Sigmoid colon (tissue), 6 donors: ENCODE measurements at regions not wholly inside any gene's neighbourhood (a gene's known extent, or its start where the extent isn't known, plus 50 kb on each side); places are given as distances from the start of the nearest gene placed in this dataset.

ENCODE experiments used
- DNase-seq: peaks from one replicate; pipeline ENCODE4 v3.0.0-alpha.2; 2019
- H3K27ac ChIP-seq, 4 donors: fragments of 200-600 bp; sonication (generic); one replicate each; pipeline ENCODE4 v1.5.1; 2016 to 2019; ENCODE audit warnings: mild to moderate bottlenecking in 1 of 4
- H3K27me3 ChIP-seq, 3 donors: fragments of 200-600 bp; sonication (generic); one replicate each; pipeline ENCODE4 v1.5.1; 2019; ENCODE audit warnings: mild to moderate bottlenecking in 1 of 3
- H3K36me3 ChIP-seq, 4 donors: fragments of 200-600 bp; sonication (generic); one replicate each; pipeline ENCODE4 v1.5.1; 2016 to 2019
- H3K4me1 ChIP-seq, 4 donors: fragments of 200-600 bp; sonication (generic); one replicate each; pipeline ENCODE4 v1.5.1; 2017 to 2019
- H3K4me3 ChIP-seq, 4 donors: fragments of 200-600 bp; sonication (generic); one replicate each; pipeline ENCODE4 v1.5.1; 2017 to 2019; ENCODE audit warnings: mild to moderate bottlenecking in 2 of 4, moderate library complexity in 1 of 4
- H3K9me3 ChIP-seq, 4 donors: fragments of 200-600 bp in 3 of 4; sonication (generic) in 3 of 4; one replicate each; pipeline versions ENCODE4 v1.5.1 to v1.6.1; 2013 to 2019
- CTCF ChIP-seq, 4 experiments: fragments of 450-650 bp in 3 of 4; fragments of 200-600 bp in 1 of 4; IDR thresholded peaks; one replicate each; pipeline ENCODE4 v1.5.1; 2016 to 2019; ENCODE audit warnings: antibody characterized with exemption in 4 of 4, mild to moderate bottlenecking in 3 of 4, moderate library complexity in 2 of 4
- EP300 ChIP-seq, 4 donors: sonication (generic); formaldehyde crosslinking; IDR thresholded peaks; one replicate each; pipeline ENCODE4 v1.6.1; 2017; ENCODE audit warnings: antibody characterized with exemption in 4 of 4
- POLR2A ChIP-seq, 2 donors: fragments of 450-650 bp; IDR thresholded peaks; one replicate each; pipeline ENCODE4 v1.6.1; 2016; ENCODE audit warnings: antibody characterized with exemption in 2 of 2, mild to moderate bottlenecking in 2 of 2, moderate library complexity in 2 of 2
- POLR2AphosphoS5 ChIP-seq, 4 donors: sonication (generic); formaldehyde crosslinking; IDR thresholded peaks; one replicate each; pipeline ENCODE4 v1.6.1; 2017; ENCODE audit warnings: antibody characterized with exemption in 4 of 4
- WGBS, 2 donors: extraction: QIAGEN DNeasy Blood & Tissue Kit; methylation state at CpG; one replicate each; pipeline ENCODE4 v1.1.7; 2013; 5-methylcytosine and 5-hydroxymethylcytosine counted together
- intact Hi-C: fragments of 100-400 bp; cut with DNase I; formaldehyde crosslinking; loops from one replicate; pipeline ENCODE4 v1.15.1; 2023
- donor health status: healthy with polysubstance abuse.
- donor health status: healthy.

GRCh38 chr13:24076636-24077035, 83.9 kb upstream of the SPATA13 start:
- DNase-seq = no peak
- H3K36me3 ChIP-seq = no peaks in the 10 kb centered on the region
- no peak overlapping the region for H3K4me3 ChIP-seq
- TF ChIP-seq EP300 (IDR thresholded peaks at IDR 0.05) (no peak), CTCF (IDR thresholded peaks at IDR 0.05) (no peak), POLR2AphosphoS5 (IDR thresholded peaks at IDR 0.05) (no peak), POLR2A (IDR thresholded peaks at IDR 0.05) (no peak)
- peaks cover 0 to 31% (median 12%) of the 10 kb centered on the region in 4 donors for H3K4me1 ChIP-seq
- H3K27ac ChIP-seq = no peak overlapping the region
- no peaks in the 10 kb centered on the region for H3K27me3 ChIP-seq
- H3K9me3 ChIP-seq = no peaks in the 10 kb centered on the region
- 45 to 73% methylated on average over 8 of the region's 8 CpGs for WGBS, 2 donors
- intact Hi-C loops = no loop called here

DNA sequence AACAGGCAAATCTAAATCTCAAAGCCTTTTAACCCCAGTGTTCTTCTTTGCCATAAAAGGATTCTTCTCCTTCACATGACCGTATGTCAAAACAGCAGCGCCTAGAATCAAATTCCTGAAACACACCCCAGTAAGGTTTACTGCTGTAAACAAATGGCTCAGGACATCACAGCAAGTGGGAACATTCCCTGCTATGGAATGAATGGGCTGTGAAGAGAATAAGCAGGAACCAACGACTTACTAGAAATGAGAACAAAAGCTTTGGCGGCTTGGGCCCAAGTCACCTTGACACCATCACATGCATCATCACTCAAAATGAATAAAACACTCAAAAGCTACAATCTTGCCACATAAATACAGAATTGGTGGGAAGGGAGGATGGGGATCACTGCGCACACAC, 80.4 kb upstream of the SPATA13 start:
- intact Hi-C loops = no loop called here
- TF ChIP-seq EP300 (IDR thresholded peaks at IDR 0.05) = peak in 1 of 4 donors; percentile 52
- no peak for TF ChIP-seq POLR2A (IDR thresholded peaks at IDR 0.05)
- TF ChIP-seq POLR2AphosphoS5 (IDR thresholded peaks at IDR 0.05) = peak in 3 of 4 donors; percentile 47 to 51 (median 47)
- Histone ChIP-seq H3K36me3 (no peaks in the 10 kb centered on the region), H3K9me3 (no peaks in the 10 kb centered on the region), H3K4me1 (peaks cover 0 to 21% (median 12%) of the 10 kb centered on the region in 4 donors), H3K27me3 (no peaks in the 10 kb centered on the region), H3K4me3 (no peak overlapping the region), H3K27ac (peak overlapping the region in 2 of 4 donors; percentile 28 to 52)
- 78 to 80% methylated on average over 5 of the region's 5 CpGs for WGBS, 2 donors
- DNase-seq = no peak

GRCh38 chr13:24081387-24081786, 79.1 kb upstream of the SPATA13 start:
- no peak for DNase-seq
- no peaks in the 10 kb centered on the region for H3K27me3 ChIP-seq
- 79 to 89% methylated on average over 2 of the region's 2 CpGs for WGBS, 2 donors
- no peak for TF ChIP-seq POLR2AphosphoS5 (IDR thresholded peaks at IDR 0.05)
- no peak for TF ChIP-seq CTCF (IDR thresholded peaks at IDR 0.05)
- no peak for TF ChIP-seq POLR2A (IDR thresholded peaks at IDR 0.05)
- no peak for TF ChIP-seq EP300 (IDR thresholded peaks at IDR 0.05)
- H3K27ac ChIP-seq = no peak overlapping the region
- H3K36me3 ChIP-seq = no peaks in the 10 kb centered on the region
- H3K9me3 ChIP-seq = no peaks in the 10 kb centered on the region
- intact Hi-C loops = no loop called here
- H3K4me3 ChIP-seq = no peak overlapping the region
- peaks cover 0 to 17% (median 9%) of the 10 kb centered on the region in 4 donors for H3K4me1 ChIP-seq

GRCh38 chr13:24083141-24083540, 77.4 kb upstream of the SPATA13 start:
- no peaks in the 10 kb centered on the region for H3K27me3 ChIP-seq
- no peaks in the 10 kb centered on the region for H3K9me3 ChIP-seq
- WGBS, 2 donors = 76 to 93% methylated on average over 5 of the region's 5 CpGs
- DNase-seq = no peak
- peaks cover 0 to 17% (median 9%) of the 10 kb centered on the region in 4 donors for H3K4me1 ChIP-seq
- TF ChIP-seq POLR2A (IDR thresholded peaks at IDR 0.05) = no peak
- no peak for TF ChIP-seq EP300 (IDR thresholded peaks at IDR 0.05)
- TF ChIP-seq CTCF (IDR thresholded peaks at IDR 0.05) = no peak
- no peak for TF ChIP-seq POLR2AphosphoS5 (IDR thresholded peaks at IDR 0.05)
- no peak overlapping the region for H3K4me3 ChIP-seq
- H3K27ac ChIP-seq = no peak overlapping the region
- no peaks in the 10 kb centered on the region for H3K36me3 ChIP-seq
- intact Hi-C loops = no loop called here

DNA sequence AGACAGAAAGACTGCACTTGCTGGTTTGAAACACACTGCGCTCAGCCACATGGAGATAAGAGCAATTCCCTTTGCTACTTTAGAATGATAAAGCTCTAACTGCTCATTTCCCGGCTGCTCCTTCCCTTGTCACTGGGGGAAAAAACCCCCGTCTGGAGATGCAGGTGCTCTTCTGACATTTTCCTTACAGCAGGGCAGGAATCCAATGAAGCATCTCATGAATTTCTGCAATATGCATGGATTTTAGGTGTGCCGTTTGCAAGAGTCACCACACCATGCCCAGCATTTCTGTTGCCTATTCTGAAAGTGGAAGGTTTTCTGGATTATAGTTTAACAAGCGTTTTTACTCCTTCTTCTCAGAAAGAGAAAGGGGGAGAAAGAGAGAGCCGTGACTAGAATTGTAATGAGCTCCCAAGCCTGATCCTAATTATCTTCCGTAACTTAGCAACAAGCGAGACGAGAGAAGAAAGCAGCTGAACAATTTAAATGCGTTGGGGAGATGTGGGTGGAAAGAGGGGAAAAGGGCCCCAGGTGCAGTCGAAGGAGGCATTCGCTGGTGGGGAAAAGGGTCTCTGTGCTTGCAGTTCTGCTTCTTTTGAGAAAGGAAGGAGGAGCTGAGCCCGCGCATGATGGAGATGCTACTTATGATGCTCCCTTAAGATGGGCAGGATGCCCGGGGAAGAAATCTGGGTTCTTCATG, 76.6 kb upstream of the SPATA13 start:
- H3K27ac ChIP-seq = no peak overlapping the region
- H3K9me3 ChIP-seq = no peaks in the 10 kb centered on the region
- no peak overlapping the region for H3K4me3 ChIP-seq
- WGBS, 2 donors = 86 to 93% methylated on average over 15 of the region's 15 CpGs
- H3K36me3 ChIP-seq = no peaks in the 10 kb centered on the region
- H3K4me1 ChIP-seq = peaks cover 0 to 17% (median 9%) of the 10 kb centered on the region in 4 donors
- H3K27me3 ChIP-seq = no peaks in the 10 kb centered on the region
- TF ChIP-seq POLR2A (IDR thresholded peaks at IDR 0.05) (no peak), CTCF (IDR thresholded peaks at IDR 0.05) (no peak), POLR2AphosphoS5 (IDR thresholded peaks at IDR 0.05) (no peak), EP300 (IDR thresholded peaks at IDR 0.05) (no peak)
- no peak for DNase-seq
- intact Hi-C loops = no loop called here
